Mesenchymal stem cell (in vitro differentiated cells and primary cell): ENCODE measurements at regions not wholly inside any gene's neighbourhood (a gene's known extent, or its start where the extent isn't known, plus 50 kb on each side); places are given as distances from the start of the nearest gene placed in this dataset.

Experiments
- DNase-seq: peaks from one replicate; pipeline ENCODE4 v3.0.0-alpha.2; 2013
- H2AFZ ChIP-seq: one replicate; pipeline ENCODE4 v1.6.1; 2013; ENCODE audit warnings: low read depth, mild to moderate bottlenecking, control low read depth, inconsistent platforms, low read length, moderate library complexity
- H2AK5ac ChIP-seq: 2 replicates; pipeline ENCODE4 v1.6.1; 2013; ENCODE audit warnings: low read length, moderate library complexity, mild to moderate bottlenecking, inconsistent platforms; ENCODE audit not compliant: severe bottlenecking
- H2BK120ac ChIP-seq: one replicate; pipeline ENCODE4 v1.6.1; 2013; ENCODE audit warnings: low read depth, mild to moderate bottlenecking, inconsistent platforms, low read length, moderate library complexity
- H2BK12ac ChIP-seq, 2 experiments: one replicate each; pipeline ENCODE4 v1.6.1; 2013; ENCODE audit warnings: inconsistent platforms in 2 of 2, low read length in 2 of 2, mild to moderate bottlenecking in 2 of 2, moderate library complexity in 2 of 2, control low read depth in 1 of 2
- H2BK15ac ChIP-seq: one replicate; pipeline ENCODE4 v1.6.1; 2013; ENCODE audit warnings: mild to moderate bottlenecking, low read depth, inconsistent platforms; ENCODE audit not compliant: poor library complexity, severe bottlenecking
- H2BK5ac ChIP-seq: 2 replicates; pipeline ENCODE4 v1.6.1; 2013; ENCODE audit warnings: low read depth, mild to moderate bottlenecking, low read length, control low read depth, inconsistent platforms; ENCODE audit not compliant: poor library complexity, severe bottlenecking
- H3K14ac ChIP-seq, 2 experiments: one replicate each; pipeline ENCODE4 v1.6.1; 2013; ENCODE audit warnings: inconsistent platforms in 2 of 2, low read length in 2 of 2, control low read depth in 1 of 2, mild to moderate bottlenecking in 1 of 2, moderate library complexity in 1 of 2
- H3K18ac ChIP-seq, 2 experiments: one replicate each; pipeline ENCODE4 v1.6.1; 2013; ENCODE audit warnings: inconsistent platforms in 2 of 2, low read length in 2 of 2, control low read depth in 1 of 2, low read depth in 1 of 2, mild to moderate bottlenecking in 1 of 2
- H3K23ac ChIP-seq, 2 experiments: one replicate each; pipeline ENCODE4 v1.6.1; 2013; ENCODE audit warnings: inconsistent platforms in 2 of 2, low read length in 2 of 2, mild to moderate bottlenecking in 2 of 2, moderate library complexity in 2 of 2, control low read depth in 1 of 2
- H3K27ac ChIP-seq: 2 replicates; pipeline ENCODE4 v1.5.1; 2013; ENCODE audit warnings: mild to moderate bottlenecking, moderate library complexity, low read length, control low read depth, inconsistent platforms; ENCODE audit not compliant: poor library complexity, severe bottlenecking
- H3K27me3 ChIP-seq, 2 experiments: 2 replicates each; pipeline versions ENCODE4 v1.6.1 to v1.7.0; 2013; ENCODE audit warnings: low read length in 2 of 2, mild to moderate bottlenecking in 2 of 2, moderate library complexity in 2 of 2, control low read depth in 1 of 2, inconsistent platforms in 1 of 2; ENCODE audit not compliant: control insufficient read depth in 1 of 2, insufficient read depth in 1 of 2
- H3K36me3 ChIP-seq, 2 experiments: 2 replicates each; pipeline versions ENCODE4 v1.6.1 to v1.7.0; 2013; ENCODE audit warnings: low read length in 2 of 2, control low read depth in 1 of 2, inconsistent platforms in 1 of 2, low read depth in 1 of 2, mild to moderate bottlenecking in 1 of 2; ENCODE audit not compliant: insufficient read depth in 2 of 2, control insufficient read depth in 1 of 2
- H3K4ac ChIP-seq, 2 experiments: one replicate each; pipeline ENCODE4 v1.6.1; 2013; ENCODE audit warnings: inconsistent platforms in 2 of 2, low read length in 2 of 2, mild to moderate bottlenecking in 2 of 2, moderate library complexity in 2 of 2, control low read depth in 1 of 2, low read depth in 1 of 2
- H3K4me1 ChIP-seq: 2 replicates; pipeline ENCODE4 v1.6.1; 2013; ENCODE audit warnings: low read depth, low read length, control low read depth; ENCODE audit not compliant: control insufficient read depth, insufficient read depth
- H3K4me2 ChIP-seq: 2 replicates; pipeline ENCODE4 v1.6.1; 2013; ENCODE audit warnings: low read length, mild to moderate bottlenecking, inconsistent platforms; ENCODE audit not compliant: poor library complexity, severe bottlenecking
- H3K4me3 ChIP-seq, 2 experiments: 2 replicates each; pipeline versions ENCODE4 v1.5.1 to v1.7.0; 2013; ENCODE audit warnings: low read length in 2 of 2, mild to moderate bottlenecking in 2 of 2, control low read depth in 1 of 2, low read depth in 1 of 2; ENCODE audit not compliant: insufficient read depth in 1 of 2
- H3K79me1 ChIP-seq: replicated peaks from 2 replicates; pipeline ENCODE4 v1.6.1; 2013; ENCODE audit warnings: mild to moderate bottlenecking, control low read depth, low read length, inconsistent platforms; ENCODE audit not compliant: poor library complexity, severe bottlenecking
- H3K9ac ChIP-seq: 2 replicates; pipeline ENCODE4 v1.7.0; 2013; ENCODE audit warnings: mild to moderate bottlenecking, low read length, moderate library complexity
- H3K9me3 ChIP-seq: 2 replicates; pipeline ENCODE4 v1.7.0; 2013; ENCODE audit warnings: mild to moderate bottlenecking, low read length; ENCODE audit not compliant: control insufficient read depth
- H4K8ac ChIP-seq: one replicate; pipeline ENCODE4 v1.6.1; 2013; ENCODE audit warnings: inconsistent platforms, mild to moderate bottlenecking, low read length, moderate library complexity
- H4K91ac ChIP-seq: one replicate; pipeline ENCODE4 v1.6.1; 2013; ENCODE audit warnings: mild to moderate bottlenecking, low read length, inconsistent platforms
- WGBS: methylation state at CpG from one replicate; pipeline ENCODE4 v1.1.7; 2013; ENCODE audit warnings: mixed read lengths; 5-methylcytosine and 5-hydroxymethylcytosine counted together

DNA sequence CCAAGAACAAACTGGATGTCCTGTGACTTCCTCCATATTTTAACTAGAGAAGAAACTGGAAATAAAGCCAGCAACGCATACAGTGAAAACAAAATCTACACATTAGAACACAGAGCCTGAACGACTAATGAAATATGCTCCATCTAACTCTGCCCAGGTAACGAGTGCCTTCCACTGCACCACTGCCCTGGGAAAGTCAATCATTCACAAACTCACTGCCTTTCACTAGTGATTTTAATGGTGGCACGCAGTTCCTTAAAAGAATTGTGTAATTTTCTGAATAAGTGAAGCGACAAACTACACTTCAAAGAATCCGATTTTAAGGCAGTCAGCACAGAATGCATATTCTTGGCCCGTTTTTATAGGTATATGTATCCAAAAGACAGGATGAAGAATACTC lies 416.0 kb downstream of the SHQ1 start:
- Histone ChIP-seq H3K14ac (no peak overlapping the region), H3K4me1 (peaks cover 1% of the 10 kb centered on the region), H3K9me3 (no peaks in the 10 kb centered on the region), H3K4me2 (no peak overlapping the region), H2AK5ac (no peak overlapping the region), H3K27ac (no peak overlapping the region), H2BK12ac (no peak overlapping the region), H3K23ac (no peak overlapping the region), H3K27me3 (no peaks in the 10 kb centered on the region), H3K79me1 (peaks cover 10% of the 10 kb centered on the region), H3K4ac (no peak overlapping the region), H2AFZ (no peak overlapping the region), H4K8ac (no peak overlapping the region), H2BK5ac (no peak overlapping the region), H2BK120ac (no peak overlapping the region), H3K18ac (no peak overlapping the region), H4K91ac (no peak overlapping the region), H3K36me3 (no peaks in the 10 kb centered on the region), H2BK15ac (no peak overlapping the region), H3K9ac (no peak overlapping the region), H3K4me3 (no peak overlapping the region)
- DNase-seq = no peak
- 100% methylated on average over 3 of the region's 7 CpGs for WGBS

DNA sequence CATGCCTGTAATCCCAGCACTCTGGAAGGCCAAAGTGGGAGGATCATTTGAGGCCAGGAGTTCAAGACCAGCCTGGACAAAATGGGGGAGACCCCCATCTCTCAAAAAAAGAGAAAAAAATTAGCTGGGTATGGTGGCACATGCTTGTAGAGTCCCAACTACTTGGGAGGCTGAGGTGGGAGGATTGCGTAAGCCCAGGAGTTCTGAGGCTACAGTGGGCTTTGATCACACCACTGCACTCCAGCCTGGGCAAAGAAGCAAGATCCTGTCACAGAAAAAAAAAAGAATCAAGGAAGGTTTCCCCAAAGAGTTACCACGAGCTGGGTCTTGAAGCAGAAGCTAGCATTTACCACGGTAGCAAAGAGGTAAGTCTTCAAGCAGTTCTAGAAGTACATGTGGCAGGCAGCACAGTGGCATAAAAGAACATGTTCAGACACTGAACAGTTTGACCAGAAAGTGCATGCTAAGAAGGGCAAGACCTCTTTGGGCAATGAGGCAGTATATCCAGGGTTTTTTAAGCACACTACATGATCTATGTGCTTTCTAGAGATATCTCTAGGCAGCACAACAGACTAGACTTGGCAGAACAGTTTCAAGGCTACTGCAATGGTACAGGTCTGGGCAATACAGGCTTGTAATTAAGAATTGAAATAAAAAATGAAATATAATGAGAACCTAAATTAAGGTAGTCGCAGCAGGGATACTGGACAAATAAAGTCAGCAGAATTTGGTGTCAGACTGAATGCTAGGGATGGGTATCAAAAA lies 418.5 kb downstream of the SHQ1 start:
- peaks cover 11% of the 10 kb centered on the region for H3K79me1 ChIP-seq
- H3K4me2 ChIP-seq = no peak overlapping the region
- no peak overlapping the region for H3K4me3 ChIP-seq
- peaks cover 1% of the 10 kb centered on the region for H3K4me1 ChIP-seq
- H2BK120ac ChIP-seq = no peak overlapping the region
- H3K23ac ChIP-seq = no peak overlapping the region
- H2BK12ac ChIP-seq = no peak overlapping the region
- H3K14ac ChIP-seq = no peak overlapping the region
- no peaks in the 10 kb centered on the region for H3K36me3 ChIP-seq
- H2BK15ac ChIP-seq = no peak overlapping the region
- no peak overlapping the region for H3K18ac ChIP-seq
- no peak overlapping the region for H3K4ac ChIP-seq
- no peak overlapping the region for H4K91ac ChIP-seq
- no peak overlapping the region for H2AK5ac ChIP-seq
- no peak overlapping the region for H3K27ac ChIP-seq
- no peak overlapping the region for H2BK5ac ChIP-seq
- no peaks in the 10 kb centered on the region for H3K27me3 ChIP-seq
- no peak for DNase-seq
- no peak overlapping the region for H2AFZ ChIP-seq
- H4K8ac ChIP-seq = no peak overlapping the region
- no peaks in the 10 kb centered on the region for H3K9me3 ChIP-seq
- WGBS = 74% methylated on average over 4 of the region's 4 CpGs
- no peak overlapping the region for H3K9ac ChIP-seq

DNA sequence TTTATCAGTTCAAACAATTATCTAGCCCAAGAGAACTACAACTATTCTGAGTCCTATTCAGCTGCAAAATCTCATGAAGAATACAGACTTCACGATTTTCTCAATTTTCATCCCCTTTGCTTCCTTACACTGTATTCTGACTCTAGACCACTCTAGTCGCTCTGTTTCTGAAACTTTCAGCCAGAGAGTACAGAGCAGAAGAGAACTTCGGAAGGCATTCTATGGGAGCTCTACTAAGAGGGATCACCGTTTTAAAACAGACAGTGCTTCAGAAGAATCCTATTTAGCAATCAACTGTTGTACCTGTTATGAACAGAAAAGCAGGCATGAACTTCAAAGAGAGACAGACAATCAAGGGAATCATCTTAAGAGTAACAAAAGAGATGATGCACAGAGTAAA lies 419.4 kb downstream of the SHQ1 start:
- H3K9ac ChIP-seq = no peak overlapping the region
- H3K27ac ChIP-seq = no peak overlapping the region
- H3K36me3 ChIP-seq = no peaks in the 10 kb centered on the region
- no peak overlapping the region for H3K23ac ChIP-seq
- H3K18ac ChIP-seq = no peak overlapping the region
- WGBS = 85% methylated on average over 4 of the region's 4 CpGs
- peaks cover 11% of the 10 kb centered on the region for H3K79me1 ChIP-seq
- H3K4ac ChIP-seq = no peak overlapping the region
- H2AFZ ChIP-seq = no peak overlapping the region
- H4K91ac ChIP-seq = no peak overlapping the region
- no peak overlapping the region for H3K14ac ChIP-seq
- no peak overlapping the region for H2AK5ac ChIP-seq
- no peak overlapping the region for H2BK5ac ChIP-seq
- H3K9me3 ChIP-seq = no peaks in the 10 kb centered on the region
- H2BK120ac ChIP-seq = no peak overlapping the region
- H4K8ac ChIP-seq = no peak overlapping the region
- peaks cover 1% of the 10 kb centered on the region for H3K4me1 ChIP-seq
- H3K4me3 ChIP-seq = no peak overlapping the region
- H2BK12ac ChIP-seq = no peak overlapping the region
- no peaks in the 10 kb centered on the region for H3K27me3 ChIP-seq
- no peak overlapping the region for H3K4me2 ChIP-seq
- H2BK15ac ChIP-seq = no peak overlapping the region
- no peak for DNase-seq

DNA sequence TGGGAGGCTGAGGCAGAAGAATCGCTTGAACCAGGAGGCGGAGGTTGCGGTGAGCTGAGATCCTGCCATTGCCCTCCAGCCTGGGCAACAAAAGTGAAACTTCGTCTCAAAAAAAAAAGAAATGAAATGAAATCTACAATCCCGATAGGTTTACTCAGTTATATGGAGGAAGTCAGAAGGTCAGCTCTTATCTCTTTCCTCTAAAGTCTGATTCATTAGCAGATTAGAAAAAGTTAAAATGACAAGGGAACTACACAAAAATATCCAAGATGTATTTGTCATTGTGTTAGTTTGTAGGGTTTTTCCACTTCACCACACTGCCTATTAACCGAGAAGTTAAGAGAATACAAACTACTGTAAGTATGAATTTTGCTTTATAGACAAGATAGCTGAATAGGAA lies 420.6 kb downstream of the SHQ1 start:
- H3K23ac ChIP-seq = no peak overlapping the region
- whole genome bisulfite sequencing = 94% methylated on average over 4 of the region's 6 CpGs

More for the DNA sequence above, 420.6 kb downstream of the SHQ1 start:
- no peak overlapping the region for H2BK5ac ChIP-seq
- no peak overlapping the region for H2AFZ ChIP-seq
- H3K18ac ChIP-seq = no peak overlapping the region
- H4K8ac ChIP-seq = no peak overlapping the region
- peaks cover 1% of the 10 kb centered on the region for H3K4me1 ChIP-seq
- H3K36me3 ChIP-seq = no peaks in the 10 kb centered on the region
- no peaks in the 10 kb centered on the region for H3K27me3 ChIP-seq
- H3K4me2 ChIP-seq = no peak overlapping the region
- H3K27ac ChIP-seq = no peak overlapping the region
- no peak overlapping the region for H2AK5ac ChIP-seq
- no peak overlapping the region for H2BK12ac ChIP-seq
- H3K14ac ChIP-seq = no peak overlapping the region
- H3K9me3 ChIP-seq = no peaks in the 10 kb centered on the region
- H2BK15ac ChIP-seq = no peak overlapping the region
- H3K79me1 ChIP-seq = peaks cover 11% of the 10 kb centered on the region
- DNase-seq = no peak
- H3K4ac ChIP-seq = no peak overlapping the region
- no peak overlapping the region for H3K4me3 ChIP-seq
- no peak overlapping the region for H3K9ac ChIP-seq
- H4K91ac ChIP-seq = no peak overlapping the region
- no peak overlapping the region for H2BK120ac ChIP-seq
